ENCODE measurements at regions not wholly inside any gene's neighbourhood (a gene's known extent, or its start where the extent isn't known, plus 50 kb on each side); places are given as distances from the start of the nearest gene placed in this dataset.

DNA sequence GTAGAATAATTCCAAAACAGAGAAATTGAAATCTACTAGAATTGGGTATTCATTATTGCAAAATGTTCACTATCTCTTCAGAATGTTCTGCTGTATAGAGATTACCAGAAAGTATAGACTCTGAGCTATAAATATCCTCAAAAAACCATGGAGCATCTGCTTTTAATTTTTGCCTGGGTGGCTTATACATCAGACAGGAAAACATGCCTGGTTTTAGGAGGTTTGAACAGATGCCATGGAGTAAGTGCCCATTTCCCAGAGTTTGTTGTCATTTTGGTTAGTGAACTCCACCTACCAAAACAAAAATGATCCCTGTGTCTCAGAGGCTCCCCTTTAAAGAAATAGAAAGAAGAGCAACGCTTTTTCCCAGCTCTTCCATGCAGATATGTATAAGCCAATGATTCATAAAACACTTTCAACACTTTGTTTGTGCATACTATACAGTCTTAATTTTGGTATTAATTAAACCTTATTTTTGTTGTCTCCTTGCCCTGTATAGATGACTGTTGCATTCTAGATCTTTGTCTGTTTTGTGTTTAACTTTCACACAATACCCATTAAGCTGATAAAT lies 68.7 kb downstream of the MEPE start:
- no peaks in the 10 kb centered on the region for H3K9me3 ChIP-seq (ENCODE audit: control insufficient read depth, insufficient read depth, low read depth, low read length)
- POLR2A ChIA-PET: no interaction called here

DNA sequence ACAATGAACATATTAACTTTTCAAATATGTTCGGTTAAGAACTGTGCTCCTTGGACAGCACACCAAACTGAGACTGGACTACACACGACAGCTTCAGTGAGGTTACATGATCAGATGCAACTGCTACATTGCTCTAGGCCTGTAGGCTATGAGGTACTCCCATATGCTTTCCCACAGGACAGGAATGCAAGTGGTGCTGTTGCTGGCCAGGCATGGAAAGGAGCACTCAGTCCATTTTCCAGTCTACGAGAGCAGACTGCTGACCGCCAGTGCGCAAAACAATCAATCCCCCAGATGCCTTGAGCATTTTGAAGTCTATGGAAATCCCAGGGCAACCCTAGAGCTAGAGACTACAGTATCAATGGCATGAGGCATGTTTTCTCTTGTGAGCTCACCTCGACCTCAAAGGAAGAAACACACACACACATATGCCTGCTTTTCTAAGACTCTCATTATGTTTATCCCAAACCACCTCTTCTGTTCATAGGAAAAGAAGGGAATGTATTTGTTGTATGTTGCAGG lies 70.8 kb upstream of the SPP1 start:
- Histone ChIP-seq H3K27ac (ENCODE audit: low read length) (no peak overlapping the region), H3K36me3 (ENCODE audit: control insufficient read depth, insufficient read depth, low read length) (no peaks in the 10 kb centered on the region), H3K4me1 (ENCODE audit: control insufficient read depth, insufficient read depth, low read length) (no peaks in the 10 kb centered on the region), H3K27me3 (ENCODE audit: control insufficient read depth, insufficient read depth, low read length) (no peaks in the 10 kb centered on the region), H3K9me3 (ENCODE audit: control insufficient read depth, insufficient read depth, low read depth, low read length) (no peaks in the 10 kb centered on the region), H3K4me3 (ENCODE audit: low read depth in 2 of 2, low read length in 2 of 2) (no peak overlapping the region)
- BruUV-seq (replicated peaks): no TSS peak
- intact Hi-C loops (cut with micrococcal nuclease; ENCODE audit: unreplicated experiment) (no loop called here), in situ Hi-C loops (cut with HindIII; ENCODE audit: low pct_unique_long_range_greater_than_20kb, low sequenced_read_pairs) (no loop called here)
- POLR2A ChIA-PET: no interaction called here
- TF ChIP-seq, protein P1, sequence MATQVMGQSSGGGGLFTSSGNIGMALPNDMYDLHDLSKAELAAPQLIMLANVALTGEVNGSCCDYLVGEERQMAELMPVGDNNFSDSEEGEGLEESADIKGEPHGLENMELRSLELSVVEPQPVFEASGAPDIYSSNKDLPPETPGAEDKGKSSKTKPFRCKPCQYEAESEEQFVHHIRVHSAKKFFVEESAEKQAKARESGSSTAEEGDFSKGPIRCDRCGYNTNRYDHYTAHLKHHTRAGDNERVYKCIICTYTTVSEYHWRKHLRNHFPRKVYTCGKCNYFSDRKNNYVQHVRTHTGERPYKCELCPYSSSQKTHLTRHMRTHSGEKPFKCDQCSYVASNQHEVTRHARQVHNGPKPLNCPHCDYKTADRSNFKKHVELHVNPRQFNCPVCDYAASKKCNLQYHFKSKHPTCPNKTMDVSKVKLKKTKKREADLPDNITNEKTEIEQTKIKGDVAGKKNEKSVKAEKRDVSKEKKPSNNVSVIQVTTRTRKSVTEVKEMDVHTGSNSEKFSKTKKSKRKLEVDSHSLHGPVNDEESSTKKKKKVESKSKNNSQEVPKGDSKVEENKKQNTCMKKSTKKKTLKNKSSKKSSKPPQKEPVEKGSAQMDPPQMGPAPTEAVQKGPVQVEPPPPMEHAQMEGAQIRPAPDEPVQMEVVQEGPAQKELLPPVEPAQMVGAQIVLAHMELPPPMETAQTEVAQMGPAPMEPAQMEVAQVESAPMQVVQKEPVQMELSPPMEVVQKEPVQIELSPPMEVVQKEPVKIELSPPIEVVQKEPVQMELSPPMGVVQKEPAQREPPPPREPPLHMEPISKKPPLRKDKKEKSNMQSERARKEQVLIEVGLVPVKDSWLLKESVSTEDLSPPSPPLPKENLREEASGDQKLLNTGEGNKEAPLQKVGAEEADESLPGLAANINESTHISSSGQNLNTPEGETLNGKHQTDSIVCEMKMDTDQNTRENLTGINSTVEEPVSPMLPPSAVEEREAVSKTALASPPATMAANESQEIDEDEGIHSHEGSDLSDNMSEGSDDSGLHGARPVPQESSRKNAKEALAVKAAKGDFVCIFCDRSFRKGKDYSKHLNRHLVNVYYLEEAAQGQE (IDR thresholded peaks at IDR 0.05; ENCODE audit: insufficient read depth in 1 of 2, low read depth in 2 of 2, low read length in 1 of 2): no peak
- TF ChIP-seq POLR2AphosphoS5 (IDR thresholded peaks at IDR 0.05; ENCODE audit: low read depth, low read length): no peak
- TF ChIP-seq, protein P2, sequence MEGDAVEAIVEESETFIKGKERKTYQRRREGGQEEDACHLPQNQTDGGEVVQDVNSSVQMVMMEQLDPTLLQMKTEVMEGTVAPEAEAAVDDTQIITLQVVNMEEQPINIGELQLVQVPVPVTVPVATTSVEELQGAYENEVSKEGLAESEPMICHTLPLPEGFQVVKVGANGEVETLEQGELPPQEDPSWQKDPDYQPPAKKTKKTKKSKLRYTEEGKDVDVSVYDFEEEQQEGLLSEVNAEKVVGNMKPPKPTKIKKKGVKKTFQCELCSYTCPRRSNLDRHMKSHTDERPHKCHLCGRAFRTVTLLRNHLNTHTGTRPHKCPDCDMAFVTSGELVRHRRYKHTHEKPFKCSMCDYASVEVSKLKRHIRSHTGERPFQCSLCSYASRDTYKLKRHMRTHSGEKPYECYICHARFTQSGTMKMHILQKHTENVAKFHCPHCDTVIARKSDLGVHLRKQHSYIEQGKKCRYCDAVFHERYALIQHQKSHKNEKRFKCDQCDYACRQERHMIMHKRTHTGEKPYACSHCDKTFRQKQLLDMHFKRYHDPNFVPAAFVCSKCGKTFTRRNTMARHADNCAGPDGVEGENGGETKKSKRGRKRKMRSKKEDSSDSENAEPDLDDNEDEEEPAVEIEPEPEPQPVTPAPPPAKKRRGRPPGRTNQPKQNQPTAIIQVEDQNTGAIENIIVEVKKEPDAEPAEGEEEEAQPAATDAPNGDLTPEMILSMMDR (IDR thresholded peaks at IDR 0.05): no peak
- no peak for TF ChIP-seq SIN3A (IDR thresholded peaks at IDR 0.05; ENCODE audit: borderline replicate concordance, insufficient read depth, low read depth, low read length)
- TF ChIP-seq TCF7L2 (IDR thresholded peaks at IDR 0.05; ENCODE audit: low read depth, low read length): no peak
- DNase-seq (ENCODE audit: low read depth, low spot score) (no peak), ATAC-seq (no peak)
- CTCF ChIA-PET: no interaction called here

More for the DNA sequence above, 68.7 kb downstream of the MEPE start:
- DNase-seq (ENCODE audit: low read depth, low spot score): no peak
- Histone ChIP-seq H3K27me3 (ENCODE audit: control insufficient read depth, insufficient read depth, low read length) (no peaks in the 10 kb centered on the region), H3K36me3 (ENCODE audit: control insufficient read depth, insufficient read depth, low read length) (no peaks in the 10 kb centered on the region), H3K27ac (ENCODE audit: low read length) (no peak overlapping the region), H3K4me1 (ENCODE audit: control insufficient read depth, insufficient read depth, low read length) (no peaks in the 10 kb centered on the region), H3K4me3 (ENCODE audit: low read depth in 2 of 2, low read length in 2 of 2) (no peak overlapping the region)
- in situ Hi-C loops (cut with HindIII; ENCODE audit: low pct_unique_long_range_greater_than_20kb, low sequenced_read_pairs) (no loop called here), intact Hi-C loops (cut with micrococcal nuclease; ENCODE audit: unreplicated experiment) (no loop called here)
- no peak for TF ChIP-seq POLR2AphosphoS5 (IDR thresholded peaks at IDR 0.05; ENCODE audit: low read depth, low read length)
- no peak for TF ChIP-seq TCF7L2 (IDR thresholded peaks at IDR 0.05; ENCODE audit: low read depth, low read length)
- no peak for TF ChIP-seq SIN3A (IDR thresholded peaks at IDR 0.05; ENCODE audit: borderline replicate concordance, insufficient read depth, low read depth, low read length)
- TF ChIP-seq, protein P1 (IDR thresholded peaks at IDR 0.05; ENCODE audit: insufficient read depth in 1 of 2, low read depth in 2 of 2, low read length in 1 of 2): no peak
- TF ChIP-seq, protein P2 (IDR thresholded peaks at IDR 0.05): no peak
- CTCF ChIA-PET: no interaction called here
- no TSS peak for BruUV-seq (replicated peaks)
- no peak for ATAC-seq

All from Panc1 (cell line).